HG02885 (cell line): ENCODE measurements at regions not wholly inside any gene's neighbourhood (a gene's known extent, or its start where the extent isn't known, plus 50 kb on each side); places are given as distances from the start of the nearest gene placed in this dataset.
"Not testable (repeated sequence)": the region's sequence is repeated elsewhere in the genome, so short reads cannot be mapped to it uniquely, and the experiment has no call there.

Experiments used
- ATAC-seq: cut with Tn5 transposase; IDR thresholded peaks from one replicate; pipeline ENCODE4 v1.9.1; 2021; ENCODE audit warnings: mild to moderate bottlenecking; ENCODE audit not compliant: unreplicated experiment, poor library complexity

GRCh38 chr4:1544861-1545281, 138.6 kb upstream of the NKX1-1 start:
- no peak for ATAC-seq

- ATAC-seq = not testable (repeated sequence)
Observed at GRCh38 chr4:1544435-1544834, 138.2 kb upstream of the NKX1-1 start.

- ATAC-seq = no peak
Observed at GRCh38 chr4:1543976-1544375, 137.7 kb upstream of the NKX1-1 start.

GRCh38 chr4:1543561-1543960, 137.3 kb upstream of the NKX1-1 start:
- no peak for ATAC-seq

- ATAC-seq = no peak
Observed at GRCh38 chr4:1542516-1543320, 136.5 kb upstream of the NKX1-1 start.

- ATAC-seq = no peak
Observed at GRCh38 chr4:1542226-1542490, 135.9 kb upstream of the NKX1-1 start.

DNA sequence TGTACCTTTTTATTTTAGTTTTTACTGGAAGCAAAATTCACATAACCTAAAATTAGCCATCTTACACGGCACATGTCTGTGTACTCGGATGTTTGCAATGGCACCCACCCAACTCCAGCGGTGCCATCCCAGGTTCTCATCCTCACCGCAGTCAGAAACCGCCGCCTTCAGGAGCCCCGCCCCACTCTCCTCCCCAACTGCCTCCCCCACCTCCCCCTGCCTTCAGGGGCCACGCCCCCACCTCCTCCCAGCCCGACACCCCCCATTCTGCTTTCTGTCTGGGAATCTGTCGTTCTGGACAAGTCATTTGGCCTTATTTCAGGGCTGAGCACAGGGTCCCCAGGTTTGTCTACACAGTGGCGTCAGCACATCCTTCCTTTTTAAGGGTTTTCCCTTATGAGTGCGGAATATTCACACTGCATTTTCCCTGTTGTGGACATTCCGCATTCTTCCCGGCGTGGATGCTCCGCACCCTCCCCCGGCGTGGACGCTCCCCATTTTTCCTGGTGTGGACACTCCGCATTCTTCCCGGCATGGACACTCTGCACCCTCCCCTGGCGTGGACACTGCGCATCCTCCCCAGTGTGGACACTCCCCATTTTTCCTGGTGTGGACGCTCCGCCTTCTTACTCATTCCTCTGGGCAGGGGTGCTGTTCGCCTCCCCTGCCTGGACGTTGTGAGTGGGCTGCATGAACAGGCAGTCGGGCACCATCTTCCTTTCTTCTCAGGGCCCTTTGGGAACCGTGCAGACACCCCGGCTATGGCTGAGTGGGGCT, 135.4 kb upstream of the NKX1-1 start:
- ATAC-seq = no peak

DNA sequence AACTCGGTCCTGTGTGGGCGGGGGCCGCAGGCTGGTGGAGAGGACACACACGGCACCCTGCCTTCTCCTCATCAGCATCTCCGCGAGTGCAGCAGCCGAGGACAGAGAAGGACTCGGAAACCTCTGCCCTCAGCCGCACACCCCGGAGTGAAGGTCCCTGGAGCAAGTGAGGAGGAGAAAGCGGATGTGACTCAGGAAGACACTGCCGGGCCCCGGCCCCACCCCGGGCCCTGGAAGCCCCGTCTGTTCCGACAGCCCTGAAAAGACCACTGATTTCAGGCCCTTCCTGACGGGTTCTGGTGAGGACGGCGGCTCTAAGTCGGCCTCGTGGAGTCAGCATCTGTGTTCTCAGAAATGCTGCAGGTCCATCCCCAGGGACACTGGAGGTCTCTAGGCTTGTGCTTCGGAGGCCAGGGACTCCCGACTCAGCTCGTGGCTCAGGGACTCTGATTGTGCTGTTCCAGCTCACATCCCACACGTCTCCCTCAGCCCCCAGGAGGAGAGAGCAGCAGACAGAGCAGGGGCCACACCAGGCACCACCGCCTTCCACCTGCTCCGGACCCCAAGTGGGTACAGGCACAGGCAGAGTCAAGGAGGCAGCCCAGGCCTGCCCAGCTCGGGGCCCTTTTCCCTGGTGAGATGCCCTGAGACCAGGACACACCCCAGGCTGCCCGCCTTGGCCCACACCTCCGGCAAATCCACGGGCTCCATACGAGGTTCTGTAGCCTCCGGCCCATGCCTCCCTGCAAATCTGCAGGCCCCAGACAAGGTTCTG, 134.5 kb upstream of the NKX1-1 start:
- no peak for ATAC-seq

DNA sequence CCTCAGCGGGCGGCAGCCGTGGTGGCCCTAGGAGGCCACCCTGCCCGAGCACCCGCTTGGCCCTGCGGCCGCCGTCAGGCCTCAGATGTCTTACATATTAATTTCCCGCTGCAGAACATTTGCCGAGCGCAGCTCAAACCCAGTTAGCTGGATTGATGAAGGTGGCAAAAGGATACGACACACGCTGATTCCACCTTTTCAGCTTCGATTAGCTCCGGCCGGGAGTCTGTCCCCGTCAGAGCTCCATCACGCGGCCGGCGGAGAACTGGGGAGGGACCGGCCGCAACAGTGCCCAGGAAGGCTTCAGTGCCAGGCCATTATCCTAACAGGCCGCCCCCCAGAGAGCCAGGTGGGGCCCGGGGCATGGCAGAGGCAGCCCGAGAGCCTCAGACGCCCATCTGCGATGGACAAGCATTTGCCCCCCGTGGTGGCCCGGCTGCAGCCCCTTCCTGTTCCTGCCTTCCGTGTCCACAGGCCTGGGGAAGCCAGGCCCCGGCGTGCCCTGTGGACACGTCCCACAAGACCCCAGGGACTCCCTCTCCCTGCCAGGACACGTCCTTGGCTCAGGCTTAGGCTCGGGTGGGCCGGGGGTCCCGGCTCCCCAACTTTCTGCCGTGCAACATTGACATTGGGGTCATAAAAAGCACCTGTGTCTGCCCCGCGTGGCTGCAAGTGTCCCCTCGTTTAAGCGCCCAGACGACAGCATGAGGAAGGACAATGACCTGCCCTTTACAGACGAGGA, 133.8 kb upstream of the NKX1-1 start:
- no peak for ATAC-seq

DNA sequence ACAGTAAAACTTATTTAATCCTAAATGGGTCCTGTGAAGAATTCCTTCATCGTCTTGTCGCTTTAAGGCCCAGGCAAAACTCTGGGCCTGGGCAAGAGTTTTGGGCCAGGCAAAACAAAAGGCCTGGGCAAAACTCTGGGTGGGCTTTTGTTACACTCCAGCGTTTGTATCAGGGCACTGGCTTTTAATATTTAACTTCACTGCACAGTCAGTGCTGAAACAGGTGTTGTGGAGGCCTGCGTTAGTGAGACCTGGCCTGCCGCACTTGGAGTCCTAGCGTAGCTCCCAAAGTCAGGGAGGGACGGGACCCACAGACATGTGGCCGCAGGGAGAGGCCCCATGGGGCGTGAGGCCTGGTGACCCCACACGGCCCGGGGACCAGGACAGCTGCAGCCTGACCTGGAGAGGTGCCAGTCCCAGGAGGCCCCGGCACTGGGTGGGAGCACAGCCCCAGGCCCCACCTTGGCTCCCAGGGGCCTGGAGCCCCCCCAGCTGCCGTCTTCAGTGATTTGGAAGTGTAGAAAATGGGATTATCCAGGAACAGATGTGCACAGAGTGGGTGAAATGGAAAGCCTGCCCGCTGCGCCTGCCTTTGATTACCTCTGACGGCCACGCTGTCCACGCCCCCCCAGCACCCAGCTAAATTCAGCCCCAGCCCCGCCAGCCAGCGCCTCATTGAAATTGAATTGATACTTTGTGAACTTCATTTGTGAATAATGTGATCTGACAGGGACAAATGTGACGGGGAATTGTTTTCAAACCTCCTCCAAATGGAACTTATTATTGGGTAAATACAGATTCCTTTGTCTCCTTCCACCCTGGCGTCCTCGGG, 132.9 kb upstream of the NKX1-1 start:
- ATAC-seq = no peak

DNA sequence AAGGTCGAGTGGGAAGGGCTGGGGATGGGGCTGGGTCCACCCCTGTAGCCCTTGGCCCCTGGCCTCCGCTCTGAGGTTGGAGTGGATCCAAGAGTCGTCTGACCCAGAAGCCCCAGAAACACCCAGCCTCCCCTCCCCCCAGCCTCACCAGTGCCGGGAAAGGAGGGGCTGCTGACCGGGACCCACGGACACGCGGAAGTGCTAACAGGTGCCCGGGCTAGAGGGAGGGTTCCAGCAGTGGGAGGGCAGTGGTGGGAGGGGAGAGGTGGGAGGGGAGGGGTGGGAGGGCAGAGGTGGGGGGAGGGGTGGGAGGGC, 131.8 kb upstream of the NKX1-1 start:
- no peak for ATAC-seq

DNA sequence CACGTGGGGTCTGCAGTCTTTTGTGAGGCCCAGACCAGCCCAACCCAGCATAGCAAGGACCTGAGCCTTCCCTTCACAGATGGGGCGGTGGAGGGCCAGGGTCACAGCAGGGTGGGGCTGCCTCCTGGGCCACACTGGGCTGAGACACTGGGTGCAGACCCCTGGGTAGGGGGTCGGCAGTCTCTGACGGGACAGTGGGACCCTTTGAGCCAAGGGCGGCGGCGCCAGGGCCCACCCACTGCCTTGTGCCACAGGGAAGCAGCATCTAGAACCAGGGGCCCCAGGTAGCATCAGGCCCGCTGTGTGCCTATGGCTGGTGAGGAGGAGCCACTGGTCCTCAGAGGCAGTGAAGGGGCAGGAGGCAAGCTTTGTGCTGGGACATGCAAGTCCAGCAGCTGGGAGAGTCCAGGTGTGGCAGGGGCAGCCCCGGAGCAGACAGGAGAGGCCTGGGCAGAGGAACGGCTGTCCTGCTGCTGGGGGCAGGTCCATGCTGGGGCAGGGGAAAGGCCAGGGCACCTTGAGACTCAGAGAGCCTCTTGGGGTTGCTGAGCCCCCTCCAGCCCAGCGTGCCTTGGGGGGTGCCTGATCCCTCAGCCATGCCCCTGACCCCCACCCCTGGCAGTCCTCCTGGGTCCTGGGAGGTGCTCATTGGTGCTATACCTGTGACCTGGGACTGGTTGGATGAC, 131.3 kb upstream of the NKX1-1 start:
- ATAC-seq = no peak

GRCh38 chr4:1536579-1537409, 130.6 kb upstream of the NKX1-1 start:
- no peak for ATAC-seq

- ATAC-seq = no peak
Observed at GRCh38 chr4:1535926-1536578, 129.8 kb upstream of the NKX1-1 start.

DNA sequence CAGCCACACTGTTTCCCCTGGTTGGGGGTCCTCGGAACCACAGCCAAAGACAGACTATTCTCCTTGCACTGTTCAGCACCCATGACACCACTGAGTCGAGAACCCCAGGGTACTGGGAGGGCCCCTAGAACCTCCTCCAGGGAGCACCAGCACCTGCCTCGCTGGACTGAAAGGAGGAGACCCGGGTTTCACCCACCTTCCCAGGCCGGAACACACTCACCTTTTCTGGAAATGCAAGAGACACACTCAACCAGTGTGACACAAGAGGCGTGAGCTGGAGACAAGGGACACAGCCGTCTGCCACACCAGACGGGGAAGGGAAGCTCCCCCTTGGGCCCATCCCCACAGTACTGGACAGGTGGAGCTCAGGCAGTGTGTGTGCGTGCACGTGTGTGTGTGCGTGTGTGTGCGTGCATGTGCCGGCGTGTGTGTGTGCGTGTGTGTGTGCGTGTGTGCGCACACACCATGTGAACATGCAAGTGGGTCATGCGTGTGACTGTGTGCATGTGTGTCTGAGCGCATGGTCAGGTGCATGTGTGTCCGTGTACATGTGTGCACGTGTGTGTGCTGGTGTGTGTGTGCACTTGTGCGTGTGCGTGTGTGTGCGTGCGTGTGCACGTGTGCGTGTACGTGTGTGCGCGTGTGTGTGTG, 128.8 kb upstream of the NKX1-1 start:
- ATAC-seq = no peak

DNA sequence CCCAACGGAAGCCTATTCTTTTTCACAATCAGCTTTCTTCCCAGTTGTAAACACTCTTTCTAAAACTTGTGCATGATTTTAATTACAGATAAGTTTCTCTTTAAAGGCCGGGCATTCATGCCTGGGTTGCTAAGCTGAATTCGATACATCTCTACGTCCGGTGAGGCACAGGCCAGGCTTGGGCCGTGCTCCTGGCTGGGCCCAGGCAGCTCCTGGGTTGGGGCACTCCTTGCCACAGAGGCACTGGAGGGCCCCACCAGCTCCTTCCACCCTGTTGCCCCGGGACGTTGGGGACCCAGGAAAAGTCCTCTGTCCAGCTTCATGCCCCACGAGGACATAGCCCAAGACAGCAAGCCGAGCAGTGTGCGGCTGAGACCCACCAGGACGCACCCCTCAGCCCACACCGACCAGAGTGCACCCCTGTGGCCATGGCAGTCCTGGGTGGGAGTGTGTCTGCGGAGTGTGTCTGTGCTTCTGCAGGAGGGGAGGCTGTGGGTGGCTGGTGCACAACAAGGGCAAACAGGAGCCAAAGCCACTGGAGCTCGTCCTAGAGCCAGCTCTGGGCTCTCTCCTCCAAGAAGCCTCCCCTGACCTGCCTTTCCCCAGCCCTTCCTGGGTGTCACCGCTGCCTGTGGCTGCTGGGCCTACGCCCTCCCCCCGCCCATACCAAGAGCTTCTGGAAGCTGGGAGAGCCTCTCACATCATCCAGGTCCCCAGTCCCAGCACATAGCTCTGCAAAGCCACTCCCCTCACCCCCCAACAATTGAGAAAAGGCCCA, 128.0 kb upstream of the NKX1-1 start:
- no peak for ATAC-seq
